ENCODE measurements at regions not wholly inside any gene's neighbourhood (a gene's known extent, or its start where the extent isn't known, plus 50 kb on each side); places are given as distances from the start of the nearest gene placed in this dataset.

DNA sequence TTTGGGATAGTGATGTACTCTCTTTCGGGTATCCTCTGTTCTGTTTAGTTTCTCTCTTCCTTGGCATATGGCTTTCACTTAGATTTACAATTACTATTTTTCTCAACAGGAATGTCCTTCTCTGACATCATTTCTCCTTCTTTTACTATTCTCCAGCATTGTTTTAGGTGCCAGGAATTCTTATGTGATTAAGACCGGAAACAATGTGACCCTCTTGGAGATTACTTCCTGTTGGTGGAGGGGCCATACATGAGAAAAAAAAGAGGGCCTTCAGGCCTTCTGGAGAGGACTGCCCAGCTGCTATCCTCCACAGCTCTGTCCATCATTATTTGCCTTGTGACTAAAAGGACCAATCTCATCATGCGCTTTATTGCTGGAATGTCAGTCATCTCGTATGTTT lies 50.4 kb upstream of the ADAMTS5 start:
- H3K4me1 ChIP-seq (replicated peaks in 1 of 2; ENCODE audit: control insufficient read depth in 2 of 2, insufficient read depth in 2 of 2, low read length in 2 of 2), result no peaks in the 10 kb centered on the region
- POLR2A ChIA-PET, result no interaction called here
- WGBS (ENCODE audit: insufficient coverage, low coverage, missing lambda C conversion rate), result 0% methylated on average over 4 of the region's 4 CpGs

More for the DNA sequence above, 50.4 kb upstream of the ADAMTS5 start:
- no peaks in the 10 kb centered on the region for H3K79me2 ChIP-seq (ENCODE audit: control insufficient read depth, insufficient read depth, low read length)
- no peak for ATAC-seq
- in situ Hi-C loops (cut with MboI), result no loop called here
- H3K4me2 ChIP-seq (ENCODE audit: insufficient read depth, low read length), result no peak overlapping the region
- no peak overlapping the region for H3K4me3 ChIP-seq
- no peaks in the 10 kb centered on the region for H3K9me1 ChIP-seq (ENCODE audit: control insufficient read depth, insufficient read depth, low read length)
- TF ChIP-seq SAFB (IDR thresholded peaks at IDR 0.05; ENCODE audit: borderline replicate concordance, low read depth, low read length) (no peak), CBX2 (IDR thresholded peaks at IDR 0.05; ENCODE audit: insufficient read depth, low read length, poor library complexity, severe bottlenecking) (no peak), MCM2 (IDR thresholded peaks at IDR 0.05; ENCODE audit: low read depth) (no peak), FOXK2 (conservative IDR thresholded peaks at IDR 0.05 in 1 of 2, IDR thresholded peaks at IDR 0.05 in 1 of 2; ENCODE audit: low read depth in 2 of 2) (no peak), ZNF282 (CRISPR knock-in tag; IDR thresholded peaks at IDR 0.05) (no peak), MBD2 (IDR thresholded peaks at IDR 0.05; ENCODE audit: borderline replicate concordance, low read depth) (no peak), IRF2 (CRISPR knock-in tag; IDR thresholded peaks at IDR 0.05) (no peak), PTTG1 (tag; IDR thresholded peaks at IDR 0.05; ENCODE audit: low read depth) (no peak), ZC3H4 (CRISPR knock-in tag; IDR thresholded peaks at IDR 0.05; ENCODE audit: borderline replicate concordance) (no peak), HDAC1 (IDR thresholded peaks at IDR 0.05) (no peak), MIER1 (IDR thresholded peaks at IDR 0.05; ENCODE audit: low read depth) (no peak), RAD51 (IDR thresholded peaks at IDR 0.05; ENCODE audit: borderline replicate concordance, low read depth) (no peak)
- TF ChIP-seq, protein P1, sequence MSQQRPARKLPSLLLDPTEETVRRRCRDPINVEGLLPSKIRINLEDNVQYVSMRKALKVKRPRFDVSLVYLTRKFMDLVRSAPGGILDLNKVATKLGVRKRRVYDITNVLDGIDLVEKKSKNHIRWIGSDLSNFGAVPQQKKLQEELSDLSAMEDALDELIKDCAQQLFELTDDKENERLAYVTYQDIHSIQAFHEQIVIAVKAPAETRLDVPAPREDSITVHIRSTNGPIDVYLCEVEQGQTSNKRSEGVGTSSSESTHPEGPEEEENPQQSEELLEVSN (IDR thresholded peaks at IDR 0.05; ENCODE audit: borderline replicate concordance in 1 of 2, extremely low read depth in 1 of 2, insufficient read depth in 1 of 2, insufficient read length in 1 of 2, low read depth in 1 of 2, low read length in 1 of 2, poor library complexity in 1 of 2, severe bottlenecking in 1 of 2), result no peak
- TF ChIP-seq, protein P2, sequence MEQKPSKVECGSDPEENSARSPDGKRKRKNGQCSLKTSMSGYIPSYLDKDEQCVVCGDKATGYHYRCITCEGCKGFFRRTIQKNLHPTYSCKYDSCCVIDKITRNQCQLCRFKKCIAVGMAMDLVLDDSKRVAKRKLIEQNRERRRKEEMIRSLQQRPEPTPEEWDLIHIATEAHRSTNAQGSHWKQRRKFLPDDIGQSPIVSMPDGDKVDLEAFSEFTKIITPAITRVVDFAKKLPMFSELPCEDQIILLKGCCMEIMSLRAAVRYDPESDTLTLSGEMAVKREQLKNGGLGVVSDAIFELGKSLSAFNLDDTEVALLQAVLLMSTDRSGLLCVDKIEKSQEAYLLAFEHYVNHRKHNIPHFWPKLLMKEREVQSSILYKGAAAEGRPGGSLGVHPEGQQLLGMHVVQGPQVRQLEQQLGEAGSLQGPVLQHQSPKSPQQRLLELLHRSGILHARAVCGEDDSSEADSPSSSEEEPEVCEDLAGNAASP (IDR thresholded peaks at IDR 0.05), result no peak
- intact Hi-C loops (cut with micrococcal nuclease), result no loop called here
- no peak overlapping the region for H3K27ac ChIP-seq (ENCODE audit: extremely low read depth, low read depth, low read length)
- no peak for DNase-seq (ENCODE audit: extremely low read depth in 1 of 4, low spot score in 3 of 4)
- no peaks in the 10 kb centered on the region for H4K20me1 ChIP-seq (replicated peaks; ENCODE audit: control insufficient read depth, insufficient read depth, low read length)
- no peak for FAIRE-seq
- no peak overlapping the region for H3K9ac ChIP-seq (ENCODE audit: insufficient read depth in 1 of 2, low read depth in 2 of 2, low read length in 2 of 2)
- no TSS peak for BruUV-seq (replicated peaks)
- H2AFZ ChIP-seq (ENCODE audit: low read depth, low read length), result no peak overlapping the region
- CTCF ChIA-PET (ENCODE audit: low intra/inter-chr PET ratio), result no interaction called here
- H3K36me3 ChIP-seq (ENCODE audit: control insufficient read depth, insufficient read depth, low read length), result no peaks in the 10 kb centered on the region
- H3K9me3 ChIP-seq (replicated peaks; ENCODE audit: control insufficient read depth, insufficient read depth, low read depth, low read length), result no peaks in the 10 kb centered on the region
- H3K27me3 ChIP-seq (ENCODE audit: control insufficient read depth in 2 of 2, insufficient read depth in 2 of 2, low read length in 2 of 2), result no peaks in the 10 kb centered on the region
